HepG2 (cell line): ENCODE measurements at regions not wholly inside any gene's neighbourhood (a gene's known extent, or its start where the extent isn't known, plus 50 kb on each side); places are given as distances from the start of the nearest gene placed in this dataset.

Experiments used
- ATAC-seq: fragments of 200-7000 bp; cut with Tn5 transposase; 3 replicates; pipeline ENCODE4 v1.9.1; 2020; ENCODE audit warnings: mild to moderate bottlenecking, moderate library complexity
- BruUV-seq: library from RNA; stranded (reverse); fragments of 400-500 nt; replicated peaks from 2 replicates; lab custom pipeline; 2021; lab: Mats Ljungman, UMichigan
- CTCF ChIA-PET: fragments of 300-600 bp; formaldehyde crosslinking; extraction: SDS; loops from one replicate; lab custom pipeline; 2021; ENCODE audit warnings: low total read pairs, inconsistent platforms, low intra/inter-chr PET ratio; lab: Yijun Ruan, JAX
- POLR2A ChIA-PET: fragments of 350-600 bp; sonication (Branson Sonifier 250); formaldehyde crosslinking; loops from one replicate; lab custom pipeline; 2020; ENCODE audit warnings: antibody characterized with exemption, inconsistent platforms; lab: Yijun Ruan, JAX
- DNase-seq: peaks from one replicate; pipeline ENCODE4 v3.0.0-alpha.2; 2015; ENCODE audit warnings: low spot score
- FAIRE-seq: peaks from 3 replicates; lab custom pipeline; 2011; peaks lifted over from hg19 to GRCh38; lab: Jason Lieb, UNC
- H2AFZ ChIP-seq: one replicate; pipeline ENCODE4 v1.6.1; 2011; ENCODE audit warnings: low read length, inconsistent platforms
- H3K27ac ChIP-seq: fragments of 300-600 bp; 3 replicates; pipeline ENCODE4 v1.8.0; 2011; ENCODE audit warnings: mixed run types, mild to moderate bottlenecking, mixed read lengths, low read length, inconsistent platforms; ENCODE audit not compliant: insufficient read depth; ENCODE audit errors: extremely low read length
- H3K27me3 ChIP-seq, 2 experiments: fragments of 200-600 bp in 1 of 2; 2 replicates in 1 of 2; 3 replicates in 1 of 2; pipeline versions ENCODE4 v1.6.0 to v1.8.0; 2011; ENCODE audit warnings: low read length in 2 of 2, mild to moderate bottlenecking in 2 of 2, moderate library complexity in 2 of 2, inconsistent platforms in 1 of 2; ENCODE audit not compliant: insufficient read depth in 2 of 2, control insufficient read depth in 1 of 2
- H3K36me3 ChIP-seq, 2 experiments: fragments of 200-600 bp in 1 of 2; replicated peaks in 1 of 2; 2 replicates in 1 of 2; 3 replicates in 1 of 2; pipeline versions ENCODE4 v1.5.1 to v1.8.0; 2011; ENCODE audit warnings: low read length in 2 of 2, inconsistent platforms in 1 of 2; ENCODE audit not compliant: insufficient read depth in 2 of 2, control insufficient read depth in 1 of 2
- H3K4me1 ChIP-seq: 2 replicates; pipeline ENCODE4 v1.5.1; 2012; ENCODE audit warnings: low read length, inconsistent platforms; ENCODE audit not compliant: insufficient read depth
- H3K4me2 ChIP-seq: 2 replicates; pipeline ENCODE4 v1.6.0; 2011; ENCODE audit warnings: low read depth, low read length, inconsistent platforms
- H3K4me3 ChIP-seq, 3 experiments: fragments of 200-600 bp in 1 of 3; sonication (generic), shearing (Covaris generic) in 1 of 3; replicated peaks in 1 of 3; 2 replicates each; pipeline ENCODE4 v1.5.1; 2011 to 2016; ENCODE audit warnings: low read length in 3 of 3, inconsistent platforms in 2 of 3, low read depth in 2 of 3, mild to moderate bottlenecking in 2 of 3, control low read depth in 1 of 3, mixed read lengths in 1 of 3; ENCODE audit not compliant: insufficient read depth in 1 of 3
- H3K79me2 ChIP-seq: one replicate; pipeline ENCODE4 v1.6.1; 2011; ENCODE audit warnings: low read length, inconsistent platforms; ENCODE audit not compliant: insufficient read depth
- H3K9ac ChIP-seq: 2 replicates; pipeline ENCODE4 v1.6.0; 2011; ENCODE audit warnings: mild to moderate bottlenecking, low read depth, low read length, inconsistent platforms; ENCODE audit not compliant: insufficient read depth
- H3K9me3 ChIP-seq: 2 replicates; pipeline ENCODE4 v1.5.1; 2012; ENCODE audit warnings: mild to moderate bottlenecking, low read length
- H4K20me1 ChIP-seq: 2 replicates; pipeline ENCODE4 v1.6.0; 2011; ENCODE audit warnings: inconsistent platforms, mild to moderate bottlenecking, low read length, moderate library complexity; ENCODE audit not compliant: insufficient read depth
- EP300 ChIP-seq, 3 experiments: sonication (generic) in 1 of 3; formaldehyde crosslinking in 1 of 3; IDR thresholded peaks; 2 replicates each; pipeline versions ENCODE4 v1.5.1 to v1.6.1; 2011 to 2020; ENCODE audit warnings: low read depth in 2 of 3, low read length in 2 of 3, borderline replicate concordance in 1 of 3, improper control_type of control experiment in 1 of 3, mild to moderate bottlenecking in 1 of 3, missing genetic modification reagents in 1 of 3, moderate library complexity in 1 of 3
- GZF1 ChIP-seq: sonication (generic); formaldehyde crosslinking; IDR thresholded peaks from 2 replicates; pipeline ENCODE4 v1.5.1; 2020; ENCODE audit warnings: mild to moderate bottlenecking, missing genetic modification reagents
- HNF4G ChIP-seq, 2 experiments: sonication (generic) in 1 of 2; formaldehyde crosslinking in 1 of 2; IDR thresholded peaks; 2 replicates each; pipeline versions ENCODE4 v1.4.0 to v1.6.1; 2011 to 2020; ENCODE audit warnings: borderline replicate concordance in 2 of 2, low read depth in 2 of 2, mild to moderate bottlenecking in 2 of 2, low read length in 1 of 2, missing genetic modification reagents in 1 of 2, moderate library complexity in 1 of 2
- MLXIP ChIP-seq: sonication (generic); formaldehyde crosslinking; IDR thresholded peaks from 2 replicates; pipeline ENCODE4 v1.9.0; 2021; ENCODE audit warnings: missing genetic modification reagents, borderline replicate concordance
- MXD3 ChIP-seq: IDR thresholded peaks from 2 replicates; pipeline ENCODE4 v1.6.1; 2016; ENCODE audit warnings: mild to moderate bottlenecking, missing biosample characterization, missing genetic modification reagents
- PHF5A ChIP-seq: IDR thresholded peaks from one replicate; pipeline ENCODE4 v1.6.1; 2018; ENCODE audit warnings: low read depth, missing genetic modification reagents; ENCODE audit not compliant: unreplicated experiment
- PTBP1 ChIP-seq: fragments of 200-400 bp; formaldehyde crosslinking; IDR thresholded peaks from 2 replicates; pipeline ENCODE4 v1.6.1; 2018; ENCODE audit warnings: low read length, low read depth; ENCODE audit not compliant: poor library complexity, severe bottlenecking
- SALL2 ChIP-seq: sonication (generic); formaldehyde crosslinking; IDR thresholded peaks from 2 replicates; pipeline ENCODE4 v1.8.1; 2023; ENCODE audit warnings: mild to moderate bottlenecking, missing genetic modification reagents, inconsistent platforms
- ZNF17 ChIP-seq: sonication (generic); formaldehyde crosslinking; IDR thresholded peaks from 2 replicates; pipeline ENCODE4 v1.5.0; 2020; ENCODE audit warnings: mild to moderate bottlenecking, missing genetic modification reagents
- ZNF275 ChIP-seq: sonication (generic); formaldehyde crosslinking; IDR thresholded peaks from 2 replicates; pipeline ENCODE4 v1.8.0; 2022; ENCODE audit warnings: missing genetic modification reagents, mild to moderate bottlenecking, inconsistent platforms, borderline replicate concordance
- ZNF816 ChIP-seq: sonication (generic); formaldehyde crosslinking; IDR thresholded peaks from 2 replicates; pipeline ENCODE4 v1.8.0; 2022; ENCODE audit warnings: missing genetic modification reagents, mild to moderate bottlenecking, borderline replicate concordance
- WGBS: methylation state at CpG from one replicate; pipeline ENCODE4 v1.1.6; 2017; ENCODE audit warnings: low lambda C conversion rate; 5-methylcytosine and 5-hydroxymethylcytosine counted together
- in situ Hi-C: cut with HindIII; loops from 2 replicates; pipeline ENCODE4 v1.10.0; 2017; ENCODE audit warnings: low pct_unique_long_range_greater_than_20kb; ENCODE audit not compliant: extremely low pct_ligation_motif_present
- intact Hi-C: fragments of 100-400 bp; cut with micrococcal nuclease; formaldehyde crosslinking; loops from one replicate; pipeline ENCODE4 v1.10.0; 2022; ENCODE audit not compliant: unreplicated experiment

GRCh38 chr12:127445581-127446139, 821.3 kb upstream of the TMEM132C start:
- Histone ChIP-seq H2AFZ (no peak overlapping the region), H3K4me1 (no peaks in the 10 kb centered on the region), H4K20me1 (no peaks in the 10 kb centered on the region), H3K36me3 (no peaks in the 10 kb centered on the region), H3K27ac (no peak overlapping the region), H3K4me2 (no peak overlapping the region), H3K4me3 (no peak overlapping the region), H3K9ac (no peak overlapping the region), H3K9me3 (no peaks in the 10 kb centered on the region; the same call in none of the 2 replicates), H3K79me2 (no peaks in the 10 kb centered on the region), H3K27me3 (no peaks in the 10 kb centered on the region; a peak in 1 of 5 replicates)
- TF ChIP-seq ZNF816 (CRISPR knock-in tag) (no peak), ZNF275 (CRISPR knock-in tag) (no peak), MLXIP (no peak), EP300 (IDR thresholded peaks at IDR 0.05; ENCODE audit: low read depth in 2 of 2, low read length in 2 of 2) (no peak), EP300 (CRISPR knock-in tag; IDR thresholded peaks at IDR 0.05; ENCODE audit: borderline replicate concordance) (no peak), ZNF17 (no peak), MXD3 (CRISPR knock-in tag) (no peak), PHF5A (CRISPR knock-in tag) (no peak), PTBP1 (no peak), HNF4G (IDR thresholded peaks at IDR 0.05; ENCODE audit: borderline replicate concordance, low read depth, low read length) (no peak), HNF4G (CRISPR knock-in tag; IDR thresholded peaks at IDR 0.05; ENCODE audit: borderline replicate concordance, low read depth) (no peak), GZF1 (CRISPR knock-in tag) (no peak), SALL2 (CRISPR knock-in tag) (no peak)
- POLR2A ChIA-PET: no interaction called here
- 0% methylated on average over 4 of the region's 4 CpGs for WGBS
- no TSS peak for BruUV-seq
- intact Hi-C loops (no loop called here), in situ Hi-C loops (no loop called here)
- FAIRE-seq: no peak
- ATAC-seq: no peak
- CTCF ChIA-PET: no interaction called here
- no peak for DNase-seq
